Liver (tissue), 8 donors: ENCODE measurements at regions not wholly inside any gene's neighbourhood (a gene's known extent, or its start where the extent isn't known, plus 50 kb on each side); places are given as distances from the start of the nearest gene placed in this dataset.

Experiments
- DNase-seq: peaks from one replicate; pipeline ENCODE4 v3.0.0-alpha.2; 2017; ENCODE audit warnings: low spot score
- H3K27ac ChIP-seq, 2 donors: one replicate each; pipeline ENCODE4 v1.7.0; 2013; ENCODE audit warnings: inconsistent platforms in 2 of 2, low read length in 2 of 2, control low read depth in 1 of 2, low read depth in 1 of 2, mild to moderate bottlenecking in 1 of 2
- H3K27me3 ChIP-seq, 4 donors: one replicate each; pipeline versions ENCODE4 v1.6.1 to v1.7.0; 2013; ENCODE audit warnings: low read length in 3 of 4, inconsistent platforms in 1 of 4, mild to moderate bottlenecking in 1 of 4, moderate library complexity in 1 of 4; ENCODE audit not compliant: control insufficient read depth in 4 of 4, insufficient read depth in 4 of 4
- H3K36me3 ChIP-seq, 4 donors: one replicate each; pipeline versions ENCODE4 v1.6.1 to v1.7.0; 2013; ENCODE audit warnings: low read length in 3 of 4, mild to moderate bottlenecking in 3 of 4, low read depth in 1 of 4, moderate library complexity in 1 of 4; ENCODE audit not compliant: control insufficient read depth in 4 of 4, insufficient read depth in 3 of 4
- H3K4me1 ChIP-seq, 4 donors: one replicate each; pipeline versions ENCODE4 v1.6.1 to v1.7.0; 2013; ENCODE audit warnings: low read length in 3 of 4, mild to moderate bottlenecking in 3 of 4, moderate library complexity in 1 of 4; ENCODE audit not compliant: control insufficient read depth in 4 of 4, insufficient read depth in 4 of 4
- H3K4me3 ChIP-seq, 3 donors: one replicate each; pipeline versions ENCODE4 v1.6.1 to v1.7.0; 2013; ENCODE audit warnings: low read length in 3 of 3, control low read depth in 1 of 3, low read depth in 1 of 3, mild to moderate bottlenecking in 1 of 3
- H3K9ac ChIP-seq, 2 donors: one replicate each; pipeline ENCODE4 v1.7.0; 2013; ENCODE audit warnings: low read length in 2 of 2, mild to moderate bottlenecking in 2 of 2, moderate library complexity in 2 of 2, control low read depth in 1 of 2, low read depth in 1 of 2
- H3K9me3 ChIP-seq, 4 donors: one replicate each; pipeline versions ENCODE4 v1.6.1 to v1.7.0; 2013; ENCODE audit warnings: low read length in 3 of 4; ENCODE audit not compliant: control insufficient read depth in 4 of 4
- EGR1 ChIP-seq, 2 donors: IDR thresholded peaks; 2 replicates each; pipeline ENCODE4 v1.6.1; 2016 to 2018; ENCODE audit warnings: antibody characterized with exemption in 2 of 2, low read depth in 2 of 2
- HNF4A ChIP-seq, 2 donors: conservative IDR thresholded peaks; 2 replicates each; pipeline ENCODE4 v1.6.1; 2016; ENCODE audit warnings: antibody characterized with exemption in 2 of 2, mild to moderate bottlenecking in 2 of 2
- HNF4G ChIP-seq: IDR thresholded peaks from 2 replicates; pipeline ENCODE4 v1.6.1; 2016; ENCODE audit warnings: antibody characterized with exemption
- NR2F2 ChIP-seq: IDR thresholded peaks from 2 replicates; pipeline ENCODE4 v1.6.1; 2016; ENCODE audit warnings: antibody characterized with exemption
- RAD21 ChIP-seq, 2 donors: IDR thresholded peaks; 2 replicates each; pipeline ENCODE4 v1.6.1; 2016; ENCODE audit warnings: antibody characterized with exemption in 2 of 2, mild to moderate bottlenecking in 2 of 2
- SP1 ChIP-seq: IDR thresholded peaks from 2 replicates; pipeline ENCODE4 v1.6.1; 2018; ENCODE audit warnings: antibody characterized with exemption, mild to moderate bottlenecking
- TAF1 ChIP-seq: conservative IDR thresholded peaks from 2 replicates; pipeline ENCODE4 v1.6.1; 2016; ENCODE audit warnings: antibody characterized with exemption, mild to moderate bottlenecking
- YY1 ChIP-seq: IDR thresholded peaks from 2 replicates; pipeline ENCODE4 v1.6.1; 2016; ENCODE audit warnings: antibody characterized with exemption, mild to moderate bottlenecking
- WGBS: extraction: QIAGEN DNeasy Blood & Tissue Kit; methylation state at CpG from one replicate; pipeline ENCODE4 v1.1.7; 2013; 5-methylcytosine and 5-hydroxymethylcytosine counted together
- TF ChIP-seq, protein P1 (sequence below): fragments of 150-350 bp; IDR thresholded peaks from 2 replicates; pipeline ENCODE4 v1.5.1; 2017; ENCODE audit warnings: improper control_type of control experiment, low read depth, low read length; ENCODE audit not compliant: missing input control
- TF ChIP-seq, protein P2 (sequence below): IDR thresholded peaks from 2 replicates; pipeline ENCODE4 v1.6.1; 2016; ENCODE audit warnings: antibody characterized with exemption
- TF ChIP-seq, protein P3 (sequence below): IDR thresholded peaks from 2 replicates; pipeline ENCODE4 v1.6.1; 2016; ENCODE audit warnings: antibody characterized with exemption
- TF ChIP-seq, protein P4 (sequence below): IDR thresholded peaks from 2 replicates; pipeline ENCODE4 v1.6.1; 2016; ENCODE audit warnings: antibody characterized with exemption, mild to moderate bottlenecking
- TF ChIP-seq, protein P5 (sequence below): IDR thresholded peaks from 2 replicates; pipeline ENCODE4 v1.6.1; 2016; ENCODE audit warnings: antibody characterized with exemption
- donor health status: healthy.
- donor health status: healthy.
- donor health status: healthy.
- donor health status: healthy.
- donor health status: healthy.

DNA sequence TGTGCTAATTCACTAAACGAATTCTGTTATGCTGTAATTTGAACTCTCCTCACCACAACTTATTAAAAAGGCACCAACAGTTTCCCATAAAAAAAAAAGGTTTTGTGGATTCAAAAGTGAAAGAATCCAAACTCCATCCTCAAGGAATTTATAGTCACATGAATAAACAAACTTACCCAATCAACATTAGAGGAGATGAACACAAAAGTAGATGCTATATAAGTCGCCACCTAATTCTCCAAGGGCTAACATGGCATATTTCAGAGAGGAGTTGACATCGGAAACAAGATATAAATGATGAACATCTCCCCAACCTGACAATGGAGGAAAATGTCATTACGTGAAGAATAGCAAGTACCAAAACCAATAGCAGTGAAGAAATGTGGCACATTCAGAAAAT is 265.5 kb upstream of the PRKD1 start:
- DNase-seq, result no peak
- 77% methylated on average over 4 of the region's 4 CpGs for WGBS

DNA sequence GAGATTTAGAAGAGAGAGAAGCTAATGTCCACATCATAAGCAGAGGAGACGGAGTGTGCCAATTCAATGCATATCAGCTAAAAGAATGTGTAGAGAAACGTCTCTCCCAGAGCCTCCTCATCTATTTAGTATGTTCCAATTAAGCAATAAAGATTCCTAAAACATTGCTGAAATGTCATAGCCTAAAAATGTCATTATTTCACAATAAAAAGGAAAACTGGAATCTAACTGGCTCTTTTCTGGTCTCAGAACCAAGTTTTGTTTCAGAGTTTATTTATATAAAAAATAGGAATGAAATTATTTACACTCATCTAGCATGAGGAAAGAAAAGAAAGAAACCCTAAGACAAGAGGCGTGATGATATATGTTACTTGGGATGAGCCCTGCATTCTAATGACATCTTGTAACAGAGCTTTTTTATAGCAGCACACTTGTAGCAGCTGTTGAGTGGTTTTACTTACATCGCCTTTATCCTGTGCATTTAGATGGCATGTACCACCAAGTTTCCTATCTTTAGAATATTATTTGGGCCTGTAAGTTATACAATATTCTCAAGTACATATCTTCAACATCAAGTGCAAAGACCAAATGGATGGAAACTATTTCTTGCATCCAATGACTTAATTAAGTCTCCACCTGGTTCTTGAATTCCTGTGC is 266.3 kb upstream of the PRKD1 start:
- Histone ChIP-seq H3K4me3 (no peak overlapping the region), H3K36me3 (no peaks in the 10 kb centered on the region), H3K4me1 (no peaks in the 10 kb centered on the region), H3K9ac (no peak overlapping the region), H3K27ac (no peak overlapping the region), H3K9me3 (no peaks in the 10 kb centered on the region), H3K27me3 (peaks cover 0 to 3% (median 0%) of the 10 kb centered on the region in 4 donors)
- TF ChIP-seq, protein P1, sequence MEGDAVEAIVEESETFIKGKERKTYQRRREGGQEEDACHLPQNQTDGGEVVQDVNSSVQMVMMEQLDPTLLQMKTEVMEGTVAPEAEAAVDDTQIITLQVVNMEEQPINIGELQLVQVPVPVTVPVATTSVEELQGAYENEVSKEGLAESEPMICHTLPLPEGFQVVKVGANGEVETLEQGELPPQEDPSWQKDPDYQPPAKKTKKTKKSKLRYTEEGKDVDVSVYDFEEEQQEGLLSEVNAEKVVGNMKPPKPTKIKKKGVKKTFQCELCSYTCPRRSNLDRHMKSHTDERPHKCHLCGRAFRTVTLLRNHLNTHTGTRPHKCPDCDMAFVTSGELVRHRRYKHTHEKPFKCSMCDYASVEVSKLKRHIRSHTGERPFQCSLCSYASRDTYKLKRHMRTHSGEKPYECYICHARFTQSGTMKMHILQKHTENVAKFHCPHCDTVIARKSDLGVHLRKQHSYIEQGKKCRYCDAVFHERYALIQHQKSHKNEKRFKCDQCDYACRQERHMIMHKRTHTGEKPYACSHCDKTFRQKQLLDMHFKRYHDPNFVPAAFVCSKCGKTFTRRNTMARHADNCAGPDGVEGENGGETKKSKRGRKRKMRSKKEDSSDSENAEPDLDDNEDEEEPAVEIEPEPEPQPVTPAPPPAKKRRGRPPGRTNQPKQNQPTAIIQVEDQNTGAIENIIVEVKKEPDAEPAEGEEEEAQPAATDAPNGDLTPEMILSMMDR, result no peak
- TF ChIP-seq TAF1 (no peak), EGR1 (IDR thresholded peaks at IDR 0.05; ENCODE audit: low read depth in 2 of 2) (no peak), RAD21 (IDR thresholded peaks at IDR 0.05) (no peak), SP1 (no peak), HNF4G (no peak)
- TF ChIP-seq, protein P2, sequence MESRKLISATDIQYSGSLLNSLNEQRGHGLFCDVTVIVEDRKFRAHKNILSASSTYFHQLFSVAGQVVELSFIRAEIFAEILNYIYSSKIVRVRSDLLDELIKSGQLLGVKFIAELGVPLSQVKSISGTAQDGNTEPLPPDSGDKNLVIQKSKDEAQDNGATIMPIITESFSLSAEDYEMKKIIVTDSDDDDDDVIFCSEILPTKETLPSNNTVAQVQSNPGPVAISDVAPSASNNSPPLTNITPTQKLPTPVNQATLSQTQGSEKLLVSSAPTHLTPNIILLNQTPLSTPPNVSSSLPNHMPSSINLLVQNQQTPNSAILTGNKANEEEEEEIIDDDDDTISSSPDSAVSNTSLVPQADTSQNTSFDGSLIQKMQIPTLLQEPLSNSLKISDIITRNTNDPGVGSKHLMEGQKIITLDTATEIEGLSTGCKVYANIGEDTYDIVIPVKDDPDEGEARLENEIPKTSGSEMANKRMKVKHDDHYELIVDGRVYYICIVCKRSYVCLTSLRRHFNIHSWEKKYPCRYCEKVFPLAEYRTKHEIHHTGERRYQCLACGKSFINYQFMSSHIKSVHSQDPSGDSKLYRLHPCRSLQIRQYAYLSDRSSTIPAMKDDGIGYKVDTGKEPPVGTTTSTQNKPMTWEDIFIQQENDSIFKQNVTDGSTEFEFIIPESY, result no peak
- TF ChIP-seq, protein P3, sequence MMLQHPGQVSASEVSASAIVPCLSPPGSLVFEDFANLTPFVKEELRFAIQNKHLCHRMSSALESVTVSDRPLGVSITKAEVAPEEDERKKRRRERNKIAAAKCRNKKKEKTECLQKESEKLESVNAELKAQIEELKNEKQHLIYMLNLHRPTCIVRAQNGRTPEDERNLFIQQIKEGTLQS, result no peak
- DNase-seq, result no peak
- WGBS, result 71% methylated on average over 4 of the region's 4 CpGs

More for the DNA sequence above, 265.5 kb upstream of the PRKD1 start:
- no peak overlapping the region for H3K27ac ChIP-seq
- H3K9me3 ChIP-seq, result no peaks in the 10 kb centered on the region
- no peaks in the 10 kb centered on the region for H3K4me1 ChIP-seq
- peaks cover 0 to 3% (median 0%) of the 10 kb centered on the region in 4 donors for H3K27me3 ChIP-seq
- no peak overlapping the region for H3K4me3 ChIP-seq
- no peak overlapping the region for H3K9ac ChIP-seq
- no peak for TF ChIP-seq EGR1 (IDR thresholded peaks at IDR 0.05; ENCODE audit: low read depth in 2 of 2)
- TF ChIP-seq, protein P4, sequence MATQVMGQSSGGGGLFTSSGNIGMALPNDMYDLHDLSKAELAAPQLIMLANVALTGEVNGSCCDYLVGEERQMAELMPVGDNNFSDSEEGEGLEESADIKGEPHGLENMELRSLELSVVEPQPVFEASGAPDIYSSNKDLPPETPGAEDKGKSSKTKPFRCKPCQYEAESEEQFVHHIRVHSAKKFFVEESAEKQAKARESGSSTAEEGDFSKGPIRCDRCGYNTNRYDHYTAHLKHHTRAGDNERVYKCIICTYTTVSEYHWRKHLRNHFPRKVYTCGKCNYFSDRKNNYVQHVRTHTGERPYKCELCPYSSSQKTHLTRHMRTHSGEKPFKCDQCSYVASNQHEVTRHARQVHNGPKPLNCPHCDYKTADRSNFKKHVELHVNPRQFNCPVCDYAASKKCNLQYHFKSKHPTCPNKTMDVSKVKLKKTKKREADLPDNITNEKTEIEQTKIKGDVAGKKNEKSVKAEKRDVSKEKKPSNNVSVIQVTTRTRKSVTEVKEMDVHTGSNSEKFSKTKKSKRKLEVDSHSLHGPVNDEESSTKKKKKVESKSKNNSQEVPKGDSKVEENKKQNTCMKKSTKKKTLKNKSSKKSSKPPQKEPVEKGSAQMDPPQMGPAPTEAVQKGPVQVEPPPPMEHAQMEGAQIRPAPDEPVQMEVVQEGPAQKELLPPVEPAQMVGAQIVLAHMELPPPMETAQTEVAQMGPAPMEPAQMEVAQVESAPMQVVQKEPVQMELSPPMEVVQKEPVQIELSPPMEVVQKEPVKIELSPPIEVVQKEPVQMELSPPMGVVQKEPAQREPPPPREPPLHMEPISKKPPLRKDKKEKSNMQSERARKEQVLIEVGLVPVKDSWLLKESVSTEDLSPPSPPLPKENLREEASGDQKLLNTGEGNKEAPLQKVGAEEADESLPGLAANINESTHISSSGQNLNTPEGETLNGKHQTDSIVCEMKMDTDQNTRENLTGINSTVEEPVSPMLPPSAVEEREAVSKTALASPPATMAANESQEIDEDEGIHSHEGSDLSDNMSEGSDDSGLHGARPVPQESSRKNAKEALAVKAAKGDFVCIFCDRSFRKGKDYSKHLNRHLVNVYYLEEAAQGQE, result no peak
- TF ChIP-seq, protein P5, sequence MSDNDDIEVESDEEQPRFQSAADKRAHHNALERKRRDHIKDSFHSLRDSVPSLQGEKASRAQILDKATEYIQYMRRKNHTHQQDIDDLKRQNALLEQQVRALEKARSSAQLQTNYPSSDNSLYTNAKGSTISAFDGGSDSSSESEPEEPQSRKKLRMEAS, result no peak
- TF ChIP-seq YY1, result no peak
- TF ChIP-seq, protein P2, result no peak
- no peak for TF ChIP-seq HNF4A (conservative IDR thresholded peaks at IDR 0.05)
- no peak for TF ChIP-seq NR2F2
- no peaks in the 10 kb centered on the region for H3K36me3 ChIP-seq
